ENCODE measurements at regions not wholly inside any gene's neighbourhood (a gene's known extent, or its start where the extent isn't known, plus 50 kb on each side); places are given as distances from the start of the nearest gene placed in this dataset.

DNA sequence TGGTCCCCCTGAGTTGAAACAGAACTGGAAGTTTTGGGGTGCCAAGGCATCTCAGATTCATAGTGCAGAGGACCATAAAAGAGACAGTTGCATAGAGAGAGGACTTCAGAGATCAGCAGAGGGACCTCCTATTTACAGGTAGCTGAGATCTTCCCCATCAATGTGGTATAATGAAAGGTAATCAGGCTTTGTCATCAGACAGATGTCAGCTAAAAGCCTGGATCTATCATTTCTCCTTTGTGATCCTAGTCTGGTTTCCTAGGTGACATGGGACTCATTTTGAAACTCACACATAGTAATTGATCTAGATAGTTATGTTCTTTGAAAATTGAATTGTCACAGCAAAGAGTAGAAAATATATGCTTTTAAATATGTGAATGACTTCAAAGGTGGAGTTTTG lies 443.5 kb upstream of the MAP2 start:
- no peak for DNase-seq (ENCODE audit: low spot score)
- TF ChIP-seq, protein P1, sequence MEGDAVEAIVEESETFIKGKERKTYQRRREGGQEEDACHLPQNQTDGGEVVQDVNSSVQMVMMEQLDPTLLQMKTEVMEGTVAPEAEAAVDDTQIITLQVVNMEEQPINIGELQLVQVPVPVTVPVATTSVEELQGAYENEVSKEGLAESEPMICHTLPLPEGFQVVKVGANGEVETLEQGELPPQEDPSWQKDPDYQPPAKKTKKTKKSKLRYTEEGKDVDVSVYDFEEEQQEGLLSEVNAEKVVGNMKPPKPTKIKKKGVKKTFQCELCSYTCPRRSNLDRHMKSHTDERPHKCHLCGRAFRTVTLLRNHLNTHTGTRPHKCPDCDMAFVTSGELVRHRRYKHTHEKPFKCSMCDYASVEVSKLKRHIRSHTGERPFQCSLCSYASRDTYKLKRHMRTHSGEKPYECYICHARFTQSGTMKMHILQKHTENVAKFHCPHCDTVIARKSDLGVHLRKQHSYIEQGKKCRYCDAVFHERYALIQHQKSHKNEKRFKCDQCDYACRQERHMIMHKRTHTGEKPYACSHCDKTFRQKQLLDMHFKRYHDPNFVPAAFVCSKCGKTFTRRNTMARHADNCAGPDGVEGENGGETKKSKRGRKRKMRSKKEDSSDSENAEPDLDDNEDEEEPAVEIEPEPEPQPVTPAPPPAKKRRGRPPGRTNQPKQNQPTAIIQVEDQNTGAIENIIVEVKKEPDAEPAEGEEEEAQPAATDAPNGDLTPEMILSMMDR (IDR thresholded peaks at IDR 0.05; ENCODE audit: borderline replicate concordance, control extremely low read depth, extremely low read depth, insufficient read depth, missing control alignments) = no peak
- in situ Hi-C loops (cut with MboI; ENCODE audit: low sequenced_read_pairs, unreplicated experiment) = no loop called here

DNA sequence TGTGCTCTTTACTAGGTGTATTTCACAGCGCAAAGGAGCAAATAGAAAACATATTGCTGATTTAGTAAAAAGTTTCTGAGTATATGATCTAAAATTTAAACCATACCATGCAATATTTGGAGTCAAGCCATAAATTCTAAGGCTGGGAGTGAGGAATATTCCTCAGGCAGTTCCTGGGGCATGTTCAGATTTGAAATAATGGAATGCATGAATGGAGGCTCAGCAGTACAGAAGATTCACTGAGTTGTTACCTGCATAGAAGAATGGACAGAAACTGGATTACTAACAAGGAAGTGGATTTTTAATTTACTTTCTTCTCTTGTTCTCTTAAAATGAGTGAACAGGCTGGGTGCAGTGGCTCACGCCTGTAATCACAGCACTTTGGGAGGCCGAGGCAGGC lies 441.0 kb upstream of the MAP2 start:
- in situ Hi-C loops (cut with MboI; ENCODE audit: low sequenced_read_pairs, unreplicated experiment) = no loop called here
- no peak for DNase-seq (ENCODE audit: low spot score)
- TF ChIP-seq, protein P1 (IDR thresholded peaks at IDR 0.05; ENCODE audit: borderline replicate concordance, control extremely low read depth, extremely low read depth, insufficient read depth, missing control alignments) = no peak

DNA sequence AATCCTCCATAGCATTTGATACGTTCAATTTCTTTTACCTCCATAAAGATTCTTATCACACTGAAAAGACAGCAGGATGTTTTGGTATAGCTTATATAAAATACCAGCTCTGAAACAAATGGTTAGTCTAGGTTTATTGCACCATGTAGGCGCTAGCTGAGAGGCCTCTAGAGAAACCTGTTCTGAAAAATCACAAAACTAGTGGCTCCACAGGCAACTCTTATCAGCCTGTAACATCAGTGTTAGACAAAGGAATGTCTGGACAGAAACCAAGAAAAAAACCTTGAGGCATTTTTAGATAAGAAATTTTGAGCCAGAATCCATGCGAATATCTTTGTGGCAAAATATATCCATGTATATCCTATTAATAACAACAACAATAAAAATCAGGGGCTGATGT lies 440.4 kb upstream of the MAP2 start:
- in situ Hi-C loops (cut with MboI; ENCODE audit: low sequenced_read_pairs, unreplicated experiment) = no loop called here
- DNase-seq (ENCODE audit: low spot score) = no peak
- TF ChIP-seq, protein P1 (IDR thresholded peaks at IDR 0.05; ENCODE audit: borderline replicate concordance, control extremely low read depth, extremely low read depth, insufficient read depth, missing control alignments) = no peak

DNA sequence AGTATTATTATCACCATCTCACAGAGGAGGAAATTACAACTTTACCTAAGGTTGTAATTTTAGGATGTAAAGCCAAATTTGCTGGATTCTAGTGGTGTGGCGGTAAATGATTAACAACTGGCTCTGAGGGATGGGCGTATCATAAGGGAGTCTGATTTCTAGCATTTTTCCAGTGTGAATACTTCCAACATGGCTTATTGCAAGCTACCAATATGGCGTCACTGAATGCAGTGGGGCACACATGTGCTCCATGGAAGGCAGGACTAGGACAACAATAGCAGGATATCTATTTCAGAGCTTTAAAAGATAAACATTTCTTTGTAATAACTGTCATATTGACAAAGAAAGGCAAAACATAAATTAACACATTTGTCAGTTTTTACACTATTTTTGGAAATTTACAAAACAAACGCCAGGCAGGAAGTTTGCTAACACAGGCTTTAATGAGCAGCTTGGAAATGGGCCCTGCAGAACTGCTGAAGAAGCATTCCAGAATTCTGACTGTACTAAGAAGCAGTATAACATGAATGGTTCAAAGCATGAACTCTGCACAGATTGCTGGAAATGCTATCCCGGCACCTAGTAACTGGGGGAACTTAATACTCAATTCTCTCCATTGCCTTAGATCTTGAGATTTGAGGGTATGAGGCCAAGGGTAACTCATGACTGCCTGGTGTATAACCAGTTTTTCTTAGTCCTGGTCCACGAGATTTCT lies 439.3 kb upstream of the MAP2 start:
- in situ Hi-C loops (cut with MboI; ENCODE audit: low sequenced_read_pairs, unreplicated experiment) = no loop called here
- DNase-seq (ENCODE audit: low spot score) = no peak
- TF ChIP-seq, protein P1 (IDR thresholded peaks at IDR 0.05; ENCODE audit: borderline replicate concordance, control extremely low read depth, extremely low read depth, insufficient read depth, missing control alignments) = no peak

DNA sequence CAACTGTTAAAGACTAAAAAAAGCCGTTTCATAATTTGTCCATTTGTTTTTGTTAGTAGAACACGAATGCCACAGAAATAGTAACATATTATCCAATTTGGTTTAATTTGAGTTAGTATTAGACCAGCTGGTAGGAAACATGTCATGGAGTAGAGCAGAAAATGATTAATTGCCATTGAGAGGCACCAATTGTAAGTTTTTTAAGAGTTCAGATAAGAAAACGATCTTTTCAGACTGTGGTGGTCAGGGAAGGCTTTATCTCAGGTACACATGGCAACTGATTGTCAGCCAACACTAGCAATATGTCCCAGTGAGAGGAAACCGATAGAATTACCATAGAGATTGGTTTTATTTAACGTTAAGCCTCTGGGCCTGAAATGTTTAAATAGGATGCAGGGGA lies 438.2 kb upstream of the MAP2 start:
- TF ChIP-seq, protein P1 (IDR thresholded peaks at IDR 0.05; ENCODE audit: borderline replicate concordance, control extremely low read depth, extremely low read depth, insufficient read depth, missing control alignments) = no peak
- DNase-seq (ENCODE audit: low spot score) = no peak
- in situ Hi-C loops (cut with MboI; ENCODE audit: low sequenced_read_pairs, unreplicated experiment) = no loop called here

DNA sequence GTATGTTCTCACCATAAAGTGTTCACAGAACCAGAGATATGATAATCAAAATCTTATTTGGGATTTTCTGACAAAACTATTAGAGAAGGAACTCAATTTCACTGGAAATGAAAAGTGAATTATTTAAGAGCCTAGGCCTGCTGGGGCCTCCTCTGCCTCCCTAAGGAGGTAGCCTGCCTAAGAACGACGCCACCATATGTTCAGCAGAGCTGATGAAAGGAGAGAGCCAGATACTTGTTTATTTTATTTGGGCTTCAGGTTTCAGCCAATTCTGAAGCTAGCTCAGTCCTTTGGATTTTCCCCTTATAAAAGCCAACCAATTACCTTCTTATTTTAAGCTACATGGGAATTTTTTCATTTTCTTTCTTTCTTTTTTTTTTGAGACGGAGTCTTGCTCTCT lies 433.1 kb upstream of the MAP2 start:
- TF ChIP-seq, protein P1 (IDR thresholded peaks at IDR 0.05; ENCODE audit: borderline replicate concordance, control extremely low read depth, extremely low read depth, insufficient read depth, missing control alignments) = no peak
- no peak for DNase-seq (ENCODE audit: low spot score)
- in situ Hi-C loops (cut with MboI; ENCODE audit: low sequenced_read_pairs, unreplicated experiment) = no loop called here

All from GM13976 (cell line).